GM12891 (cell line): ENCODE measurements at regions not wholly inside any gene's neighbourhood (a gene's known extent, or its start where the extent isn't known, plus 50 kb on each side); places are given as distances from the start of the nearest gene placed in this dataset.

Source experiments
- PAX5 ChIP-seq: IDR thresholded peaks from 2 replicates; pipeline ENCODE4 v1.6.1; 2011; ENCODE audit warnings: low read length, moderate library complexity, mild to moderate bottlenecking; ENCODE audit not compliant: insufficient read depth, severe bottlenecking
- POLR2A ChIP-seq: IDR thresholded peaks from 2 replicates; pipeline ENCODE4 v1.6.1; 2011; ENCODE audit warnings: low read depth, low read length, control low read depth
- POLR2AphosphoS5 ChIP-seq: IDR thresholded peaks from 2 replicates; pipeline ENCODE4 v1.6.1; 2011; ENCODE audit warnings: low read depth, low read length, control low read depth
- SPI1 ChIP-seq: IDR thresholded peaks from 2 replicates; pipeline ENCODE4 v1.6.1; 2011; ENCODE audit warnings: low read depth, low read length, control low read depth
- TAF1 ChIP-seq: IDR thresholded peaks from 2 replicates; pipeline ENCODE4 v1.6.1; 2011; ENCODE audit warnings: low read depth, low read length, control low read depth

DNA sequence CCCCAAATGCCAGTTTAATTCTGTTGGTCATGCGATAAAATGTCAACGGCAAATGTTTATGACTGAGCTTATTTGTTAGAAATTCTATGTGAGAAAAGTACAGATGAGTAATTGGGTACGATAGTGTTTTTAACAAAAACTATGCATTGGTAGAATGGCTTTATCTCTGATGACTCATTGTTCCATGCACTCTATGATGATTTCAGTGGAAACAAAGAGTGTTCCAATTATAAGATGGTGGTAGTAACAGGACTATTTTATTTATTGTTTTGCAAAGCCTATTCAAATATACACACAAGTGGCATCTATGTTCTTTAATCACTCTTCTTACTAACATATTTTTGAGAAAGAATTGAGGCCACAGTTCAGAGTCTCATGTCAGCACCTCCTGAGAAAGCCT lies 353.7 kb upstream of the IRX2 start:
- TF ChIP-seq POLR2AphosphoS5, result no peak
- no peak for TF ChIP-seq POLR2A
- TF ChIP-seq PAX5, result no peak
- TF ChIP-seq TAF1, result no peak
- no peak for TF ChIP-seq SPI1
